HepG2 (cell line): ENCODE measurements at regions not wholly inside any gene's neighbourhood (a gene's known extent, or its start where the extent isn't known, plus 50 kb on each side); places are given as distances from the start of the nearest gene placed in this dataset.
"Not testable (repeated sequence)": the region's sequence is repeated elsewhere in the genome, so short reads cannot be mapped to it uniquely, and the experiment has no call there.

ENCODE experiments used
- ATAC-seq: fragments of 200-7000 bp; cut with Tn5 transposase; 3 replicates; pipeline ENCODE4 v1.9.1; 2020; ENCODE audit warnings: mild to moderate bottlenecking, moderate library complexity
- BruUV-seq: library from RNA; stranded (reverse); fragments of 400-500 nt; replicated peaks from 2 replicates; lab custom pipeline; 2021; lab: Mats Ljungman, UMichigan
- CTCF ChIA-PET: fragments of 300-600 bp; formaldehyde crosslinking; extraction: SDS; loops from one replicate; lab custom pipeline; 2021; ENCODE audit warnings: low total read pairs, inconsistent platforms, low intra/inter-chr PET ratio; lab: Yijun Ruan, JAX
- POLR2A ChIA-PET: fragments of 350-600 bp; sonication (Branson Sonifier 250); formaldehyde crosslinking; loops from one replicate; lab custom pipeline; 2020; ENCODE audit warnings: antibody characterized with exemption, inconsistent platforms; lab: Yijun Ruan, JAX
- DNase-seq: peaks from one replicate; pipeline ENCODE4 v3.0.0-alpha.2; 2015; ENCODE audit warnings: low spot score
- FAIRE-seq: peaks from 3 replicates; lab custom pipeline; 2011; peaks lifted over from hg19 to GRCh38; lab: Jason Lieb, UNC
- H2AFZ ChIP-seq: one replicate; pipeline ENCODE4 v1.6.1; 2011; ENCODE audit warnings: low read length, inconsistent platforms
- H3K27ac ChIP-seq: fragments of 300-600 bp; 3 replicates; pipeline ENCODE4 v1.8.0; 2011; ENCODE audit warnings: mixed run types, mild to moderate bottlenecking, mixed read lengths, low read length, inconsistent platforms; ENCODE audit not compliant: insufficient read depth; ENCODE audit errors: extremely low read length
- H3K27me3 ChIP-seq, 2 experiments: fragments of 200-600 bp in 1 of 2; 2 replicates in 1 of 2; 3 replicates in 1 of 2; pipeline versions ENCODE4 v1.6.0 to v1.8.0; 2011; ENCODE audit warnings: low read length in 2 of 2, mild to moderate bottlenecking in 2 of 2, moderate library complexity in 2 of 2, inconsistent platforms in 1 of 2; ENCODE audit not compliant: insufficient read depth in 2 of 2, control insufficient read depth in 1 of 2
- H3K36me3 ChIP-seq, 2 experiments: fragments of 200-600 bp in 1 of 2; replicated peaks in 1 of 2; 2 replicates in 1 of 2; 3 replicates in 1 of 2; pipeline versions ENCODE4 v1.5.1 to v1.8.0; 2011; ENCODE audit warnings: low read length in 2 of 2, inconsistent platforms in 1 of 2; ENCODE audit not compliant: insufficient read depth in 2 of 2, control insufficient read depth in 1 of 2
- H3K4me1 ChIP-seq: 2 replicates; pipeline ENCODE4 v1.5.1; 2012; ENCODE audit warnings: low read length, inconsistent platforms; ENCODE audit not compliant: insufficient read depth
- H3K4me2 ChIP-seq: 2 replicates; pipeline ENCODE4 v1.6.0; 2011; ENCODE audit warnings: low read depth, low read length, inconsistent platforms
- H3K4me3 ChIP-seq, 3 experiments: fragments of 200-600 bp in 1 of 3; sonication (generic), shearing (Covaris generic) in 1 of 3; replicated peaks in 1 of 3; 2 replicates each; pipeline ENCODE4 v1.5.1; 2011 to 2016; ENCODE audit warnings: low read length in 3 of 3, inconsistent platforms in 2 of 3, low read depth in 2 of 3, mild to moderate bottlenecking in 2 of 3, control low read depth in 1 of 3, mixed read lengths in 1 of 3; ENCODE audit not compliant: insufficient read depth in 1 of 3
- H3K79me2 ChIP-seq: one replicate; pipeline ENCODE4 v1.6.1; 2011; ENCODE audit warnings: low read length, inconsistent platforms; ENCODE audit not compliant: insufficient read depth
- H3K9ac ChIP-seq: 2 replicates; pipeline ENCODE4 v1.6.0; 2011; ENCODE audit warnings: mild to moderate bottlenecking, low read depth, low read length, inconsistent platforms; ENCODE audit not compliant: insufficient read depth
- H3K9me3 ChIP-seq: 2 replicates; pipeline ENCODE4 v1.5.1; 2012; ENCODE audit warnings: mild to moderate bottlenecking, low read length
- H4K20me1 ChIP-seq: 2 replicates; pipeline ENCODE4 v1.6.0; 2011; ENCODE audit warnings: inconsistent platforms, mild to moderate bottlenecking, low read length, moderate library complexity; ENCODE audit not compliant: insufficient read depth
- CEBPB ChIP-seq: IDR thresholded peaks from 2 replicates; pipeline ENCODE4 v1.6.1; 2011; ENCODE audit warnings: low read depth, low read length, improper control_type of control experiment, borderline replicate concordance
- CEBPG ChIP-seq: IDR thresholded peaks from 2 replicates; pipeline ENCODE4 v1.6.1; 2016
- GATAD2A ChIP-seq: IDR thresholded peaks from 2 replicates; pipeline ENCODE4 v1.6.1; 2016
- GTF3A ChIP-seq: sonication (generic); formaldehyde crosslinking; conservative IDR thresholded peaks from 2 replicates; pipeline ENCODE4 v1.4.0; 2020; ENCODE audit warnings: mild to moderate bottlenecking, missing genetic modification reagents
- HNF4A ChIP-seq: sonication (generic); formaldehyde crosslinking; IDR thresholded peaks from 2 replicates; pipeline ENCODE4 v1.4.0; 2020; ENCODE audit warnings: missing genetic modification reagents
- HNF4G ChIP-seq, 2 experiments: sonication (generic) in 1 of 2; formaldehyde crosslinking in 1 of 2; IDR thresholded peaks; 2 replicates each; pipeline versions ENCODE4 v1.4.0 to v1.6.1; 2011 to 2020; ENCODE audit warnings: borderline replicate concordance in 2 of 2, low read depth in 2 of 2, mild to moderate bottlenecking in 2 of 2, low read length in 1 of 2, missing genetic modification reagents in 1 of 2, moderate library complexity in 1 of 2
- MTF1 ChIP-seq: sonication (generic); formaldehyde crosslinking; IDR thresholded peaks from 2 replicates; pipeline ENCODE4 v1.5.0; 2020; ENCODE audit warnings: missing genetic modification reagents
- THRA ChIP-seq: sonication (generic); formaldehyde crosslinking; IDR thresholded peaks from 2 replicates; pipeline ENCODE4 v1.4.0; 2020; ENCODE audit warnings: missing genetic modification reagents, borderline replicate concordance
- WGBS: methylation state at CpG from one replicate; pipeline ENCODE4 v1.1.6; 2017; ENCODE audit warnings: low lambda C conversion rate; 5-methylcytosine and 5-hydroxymethylcytosine counted together
- in situ Hi-C: cut with HindIII; loops from 2 replicates; pipeline ENCODE4 v1.10.0; 2017; ENCODE audit warnings: low pct_unique_long_range_greater_than_20kb; ENCODE audit not compliant: extremely low pct_ligation_motif_present
- intact Hi-C: fragments of 100-400 bp; cut with micrococcal nuclease; formaldehyde crosslinking; loops from one replicate; pipeline ENCODE4 v1.10.0; 2022; ENCODE audit not compliant: unreplicated experiment

GRCh38 chr10:53361281-53361680, 588.7 kb upstream of the MBL2 start:
- Histone ChIP-seq H3K79me2 (no peaks in the 10 kb centered on the region), H3K9me3 (no peaks in the 10 kb centered on the region), H4K20me1 (no peaks in the 10 kb centered on the region), H3K27ac (no peak overlapping the region), H3K9ac (no peak overlapping the region), H3K4me1 (peaks cover 13% of the 10 kb centered on the region), H3K4me2 (no peak overlapping the region), H3K4me3 (no peak overlapping the region), H3K27me3 (no peaks in the 10 kb centered on the region), H2AFZ (no peak overlapping the region), H3K36me3 (no peaks in the 10 kb centered on the region)
- DNase-seq (peak; percentile 25), FAIRE-seq (no peak), ATAC-seq (peak; percentile 62; the same call in 2 of the 3 replicates)
- in situ Hi-C loops (no loop called here), intact Hi-C loops (no loop called here)
- no TSS peak for BruUV-seq
- CTCF ChIA-PET: no interaction called here
- TF ChIP-seq HNF4G (IDR thresholded peaks at IDR 0.05; ENCODE audit: borderline replicate concordance, low read depth, low read length): 0 out of 2 replicates have a peak, but pooled peaks have one; percentile 23
- TF ChIP-seq HNF4G (CRISPR knock-in tag; IDR thresholded peaks at IDR 0.05; ENCODE audit: borderline replicate concordance, low read depth): no peak
- peak; percentile 69 for TF ChIP-seq HNF4A
- TF ChIP-seq THRA (CRISPR knock-in tag): peak; percentile 49; the same call in 1 of the 2 replicates
- no peak for TF ChIP-seq GTF3A
- 0 out of 2 replicates have a peak, but pooled peaks have one; percentile 21 for TF ChIP-seq GATAD2A
- peak; percentile 85 for TF ChIP-seq CEBPB
- TF ChIP-seq MTF1: no peak
- peak; percentile 72 for TF ChIP-seq CEBPG (CRISPR knock-in tag)
- POLR2A ChIA-PET: no interaction called here
- WGBS: 0% methylated on average over 1 of the region's 1 CpG

- POLR2A ChIA-PET, BruUV-seq, H3K9me3 ChIP-seq, intact Hi-C loops, FAIRE-seq, H4K20me1 ChIP-seq, H3K4me2 ChIP-seq, H3K27ac ChIP-seq, ATAC-seq, DNase-seq, in situ Hi-C loops, H3K4me3 ChIP-seq, H2AFZ ChIP-seq, H3K27me3 ChIP-seq, CTCF ChIA-PET, H3K36me3 ChIP-seq, H3K79me2 ChIP-seq, H3K9ac ChIP-seq: not testable (repeated sequence)
- WGBS: 21% methylated on average over 4 of the region's 4 CpGs
- H3K4me1 ChIP-seq: peaks cover 13% of the 10 kb centered on the region
These were observed 586.4 kb upstream of the MBL2 start for GRCh38 chr10:53358978-53359377.
